OCI-LY1 (cell line): ENCODE measurements at regions not wholly inside any gene's neighbourhood (a gene's known extent, or its start where the extent isn't known, plus 50 kb on each side); places are given as distances from the start of the nearest gene placed in this dataset.

Experiments
- CTCF ChIP-seq: fragments of 200-600 bp; sonication (generic), shearing (Covaris generic); IDR thresholded peaks from 2 replicates; pipeline ENCODE4 v1.5.1; 2017; ENCODE audit warnings: mild to moderate bottlenecking, antibody characterized with exemption, low read length, moderate library complexity, mixed read lengths
- EZH2 ChIP-seq: fragments of 200-600 bp; sonication (generic), shearing (Covaris generic); IDR thresholded peaks from 2 replicates; pipeline ENCODE4 v1.8.0; 2017; ENCODE audit warnings: borderline replicate concordance, mixed run types, mild to moderate bottlenecking, antibody characterized with exemption, low read length, moderate library complexity, mixed read lengths

GRCh38 chr18:78378983-78379382, 600.6 kb upstream of the SALL3 start:
- no peak for TF ChIP-seq CTCF
- no peak for TF ChIP-seq EZH2
